Thymus (tissue), 11 donors: ENCODE measurements at regions not wholly inside any gene's neighbourhood (a gene's known extent, or its start where the extent isn't known, plus 50 kb on each side); places are given as distances from the start of the nearest gene placed in this dataset.

Experiments
- DNase-seq, 9 donors: peaks; one replicate each; pipeline ENCODE4 v3.0.0-alpha.2; 2013; ENCODE audit warnings: low spot score in 9 of 9, low read depth in 6 of 9, missing footprints in 1 of 9
- H3K27ac ChIP-seq, 2 donors: one replicate each; pipeline ENCODE4 v1.5.1; 2013; ENCODE audit warnings: control low read depth in 1 of 2, low read depth in 1 of 2, low read length in 1 of 2, mild to moderate bottlenecking in 1 of 2, moderate library complexity in 1 of 2
- H3K27me3 ChIP-seq, 2 donors: one replicate each; pipeline ENCODE4 v1.5.1; 2013; ENCODE audit warnings: low read length in 1 of 2; ENCODE audit not compliant: control insufficient read depth in 2 of 2, insufficient read depth in 1 of 2
- H3K36me3 ChIP-seq, 2 donors: one replicate each; pipeline ENCODE4 v1.5.1; 2013; ENCODE audit warnings: low read length in 1 of 2, mild to moderate bottlenecking in 1 of 2, moderate library complexity in 1 of 2; ENCODE audit not compliant: control insufficient read depth in 2 of 2, insufficient read depth in 2 of 2
- H3K4me1 ChIP-seq, 2 donors: one replicate each; pipeline ENCODE4 v1.5.1; 2013; ENCODE audit warnings: low read length in 2 of 2; ENCODE audit not compliant: control insufficient read depth in 2 of 2, insufficient read depth in 2 of 2
- H3K4me3 ChIP-seq, 2 donors: one replicate each; pipeline ENCODE4 v1.5.1; 2013; ENCODE audit warnings: low read length in 2 of 2, control low read depth in 1 of 2, mild to moderate bottlenecking in 1 of 2
- H3K9me3 ChIP-seq, 2 donors: one replicate each; pipeline ENCODE4 v1.5.1; 2013; ENCODE audit warnings: low read length in 1 of 2, mild to moderate bottlenecking in 1 of 2; ENCODE audit not compliant: control insufficient read depth in 2 of 2, insufficient read depth in 1 of 2
- WGBS: extraction: QIAGEN DNeasy Blood & Tissue Kit; methylation state at CpG from one replicate; pipeline ENCODE4 v1.1.7; 2013; 5-methylcytosine and 5-hydroxymethylcytosine counted together
- donor health status: healthy.

GRCh38 chr11:128182844-128183243 lies 404.5 kb downstream of the ETS1 start:
- Histone ChIP-seq H3K27ac (no peak overlapping the region), H3K4me3 (no peak overlapping the region), H3K4me1 (peaks cover 0 to 9% of the 10 kb centered on the region in 2 donors), H3K9me3 (peaks cover 0 to 7% of the 10 kb centered on the region in 2 donors), H3K36me3 (no peaks in the 10 kb centered on the region), H3K27me3 (no peaks in the 10 kb centered on the region)
- no peak for DNase-seq
- 97% methylated on average over 1 of the region's 1 CpG for WGBS

GRCh38 chr11:128181984-128182383 lies 405.4 kb downstream of the ETS1 start:
- peaks cover 0 to 5% of the 10 kb centered on the region in 2 donors for H3K4me1 ChIP-seq
- WGBS, result 98% methylated on average over 5 of the region's 5 CpGs
- H3K27ac ChIP-seq, result no peak overlapping the region
- DNase-seq, result no peak
- H3K27me3 ChIP-seq, result no peaks in the 10 kb centered on the region
- peaks cover 0 to 7% of the 10 kb centered on the region in 2 donors for H3K9me3 ChIP-seq
- no peaks in the 10 kb centered on the region for H3K36me3 ChIP-seq
- no peak overlapping the region for H3K4me3 ChIP-seq

GRCh38 chr11:128181088-128181480 lies 406.3 kb downstream of the ETS1 start:
- Histone ChIP-seq H3K27me3 (no peaks in the 10 kb centered on the region), H3K4me1 (peaks cover 0 to 5% of the 10 kb centered on the region in 2 donors), H3K27ac (no peak overlapping the region), H3K36me3 (no peaks in the 10 kb centered on the region), H3K9me3 (peaks cover 0 to 7% of the 10 kb centered on the region in 2 donors), H3K4me3 (no peak overlapping the region)
- DNase-seq, result no peak
- WGBS, result 99% methylated on average over 4 of the region's 4 CpGs

- 96% methylated on average over 5 of the region's 5 CpGs for WGBS
Observed at GRCh38 chr11:128180441-128181087, 406.8 kb downstream of the ETS1 start.

GRCh38 chr11:128179512-128179911 lies 407.8 kb downstream of the ETS1 start:
- no peak for DNase-seq
- Histone ChIP-seq H3K27ac (no peak overlapping the region), H3K9me3 (no peaks in the 10 kb centered on the region), H3K36me3 (no peaks in the 10 kb centered on the region), H3K4me3 (no peak overlapping the region), H3K4me1 (peaks cover 0 to 5% of the 10 kb centered on the region in 2 donors), H3K27me3 (no peaks in the 10 kb centered on the region)
- 87% methylated on average over 1 of the region's 1 CpG for WGBS

More at GRCh38 chr11:128180441-128181087, 406.8 kb downstream of the ETS1 start:
- no peak overlapping the region for H3K27ac ChIP-seq
- H3K36me3 ChIP-seq, result no peaks in the 10 kb centered on the region
- peak in 1 of 9 donors; percentile 26 for DNase-seq
- H3K4me3 ChIP-seq, result no peak overlapping the region
- no peaks in the 10 kb centered on the region for H3K27me3 ChIP-seq
- peaks cover 0 to 5% of the 10 kb centered on the region in 2 donors for H3K4me1 ChIP-seq
- H3K9me3 ChIP-seq, result peaks cover 0 to 7% of the 10 kb centered on the region in 2 donors

- no peaks in the 10 kb centered on the region for H3K27me3 ChIP-seq
- H3K36me3 ChIP-seq, result no peaks in the 10 kb centered on the region
- H3K4me3 ChIP-seq, result no peak overlapping the region
- H3K4me1 ChIP-seq, result peaks cover 0 to 5% of the 10 kb centered on the region in 2 donors
- H3K27ac ChIP-seq, result no peak overlapping the region
- no peak for DNase-seq
- H3K9me3 ChIP-seq, result no peaks in the 10 kb centered on the region
- 95% methylated on average over 2 of the region's 2 CpGs for WGBS
Observed at GRCh38 chr11:128179039-128179438, 408.3 kb downstream of the ETS1 start.

GRCh38 chr11:128174465-128175291 lies 412.7 kb downstream of the ETS1 start:
- Histone ChIP-seq H3K4me3 (no peak overlapping the region), H3K27me3 (no peaks in the 10 kb centered on the region), H3K9me3 (no peaks in the 10 kb centered on the region), H3K4me1 (no peaks in the 10 kb centered on the region), H3K36me3 (no peaks in the 10 kb centered on the region), H3K27ac (no peak overlapping the region)
- DNase-seq, result no peak
- WGBS, result 97% methylated on average over 7 of the region's 7 CpGs

- 49% methylated on average over 4 of the region's 4 CpGs for WGBS
- Histone ChIP-seq H3K9me3 (no peaks in the 10 kb centered on the region), H3K27me3 (no peaks in the 10 kb centered on the region), H3K27ac (no peak overlapping the region), H3K4me1 (no peaks in the 10 kb centered on the region), H3K4me3 (no peak overlapping the region), H3K36me3 (no peaks in the 10 kb centered on the region)
- peak; percentile 58 to 93 (median 87) for DNase-seq
Observed at GRCh38 chr11:128172046-128172878, 415.1 kb downstream of the ETS1 start.

GRCh38 chr11:128171506-128171905 lies 415.9 kb downstream of the ETS1 start:
- no peak for DNase-seq
- H3K4me1 ChIP-seq, result no peaks in the 10 kb centered on the region
- no peak overlapping the region for H3K27ac ChIP-seq
- no peaks in the 10 kb centered on the region for H3K27me3 ChIP-seq
- H3K4me3 ChIP-seq, result no peak overlapping the region
- 96% methylated on average over 4 of the region's 4 CpGs for WGBS
- H3K36me3 ChIP-seq, result no peaks in the 10 kb centered on the region
- no peaks in the 10 kb centered on the region for H3K9me3 ChIP-seq
